HG03060 (cell line): ENCODE measurements at regions not wholly inside any gene's neighbourhood (a gene's known extent, or its start where the extent isn't known, plus 50 kb on each side); places are given as distances from the start of the nearest gene placed in this dataset.

Source experiments
- ATAC-seq: cut with Tn5 transposase; IDR thresholded peaks from one replicate; pipeline ENCODE4 v1.9.1; 2021; ENCODE audit warnings: low read depth, moderate number of reproducible peaks; ENCODE audit not compliant: unreplicated experiment

- ATAC-seq = no peak
These were observed 49.9 kb downstream of the RIN2 start for GRCh38 chr20:19807946-19808330.

- ATAC-seq = no peak
These were observed 50.4 kb downstream of the RIN2 start for GRCh38 chr20:19808498-19808897.

- no peak for ATAC-seq
These were observed 51.4 kb downstream of the RIN2 start for GRCh38 chr20:19809505-19809904.

DNA sequence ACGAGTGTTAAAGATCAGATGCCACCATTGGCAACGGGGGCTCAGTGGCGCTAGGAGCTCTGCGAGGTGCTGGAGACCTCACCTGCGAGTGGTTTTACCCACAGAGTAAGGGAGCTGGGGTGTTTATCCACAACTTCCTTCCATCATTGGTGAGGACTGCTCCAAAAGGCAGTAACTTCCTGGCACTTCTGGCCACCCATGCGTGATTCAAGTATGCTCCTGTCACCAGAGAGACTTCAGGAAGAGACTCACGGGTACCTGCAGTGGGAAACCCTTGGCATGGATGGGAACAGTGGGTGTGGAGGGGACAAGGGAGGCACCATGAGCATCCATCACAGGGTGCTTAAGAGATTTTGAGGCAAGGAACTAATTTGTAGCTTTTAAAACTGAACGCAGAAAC lies 53.2 kb downstream of the RIN2 start:
- ATAC-seq = no peak

GRCh38 chr20:19812056-19812455 lies 54.0 kb downstream of the RIN2 start:
- no peak for ATAC-seq

GRCh38 chr20:19812696-19813095 lies 54.6 kb downstream of the RIN2 start:
- no peak for ATAC-seq

- ATAC-seq = no peak
These were observed 56.0 kb downstream of the RIN2 start for GRCh38 chr20:19813846-19814640.

GRCh38 chr20:19815553-19815991 lies 57.5 kb downstream of the RIN2 start:
- ATAC-seq = no peak

GRCh38 chr20:19816386-19816785 lies 58.3 kb downstream of the RIN2 start:
- no peak for ATAC-seq

DNA sequence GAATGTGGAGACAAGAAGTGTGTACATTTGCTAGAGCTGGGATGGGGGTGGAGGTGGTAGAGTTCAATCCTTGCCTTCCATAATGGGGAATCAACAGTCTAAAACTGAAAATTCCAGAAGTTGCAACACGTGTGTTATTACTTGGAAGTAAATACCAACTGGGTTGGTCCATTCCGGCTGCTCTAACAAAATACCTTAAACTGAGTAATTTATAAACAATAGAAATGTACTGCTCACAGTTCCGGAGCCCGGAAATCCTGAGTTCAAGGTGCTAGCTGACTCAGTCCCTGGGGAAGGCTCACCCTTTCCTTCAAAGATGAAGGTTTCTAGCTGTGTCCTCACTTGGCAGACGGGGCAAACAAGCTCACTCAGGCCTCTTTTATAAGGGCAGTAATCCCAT lies 59.0 kb downstream of the RIN2 start:
- no peak for ATAC-seq

GRCh38 chr20:19819149-19819548 lies 61.1 kb downstream of the RIN2 start:
- no peak for ATAC-seq

DNA sequence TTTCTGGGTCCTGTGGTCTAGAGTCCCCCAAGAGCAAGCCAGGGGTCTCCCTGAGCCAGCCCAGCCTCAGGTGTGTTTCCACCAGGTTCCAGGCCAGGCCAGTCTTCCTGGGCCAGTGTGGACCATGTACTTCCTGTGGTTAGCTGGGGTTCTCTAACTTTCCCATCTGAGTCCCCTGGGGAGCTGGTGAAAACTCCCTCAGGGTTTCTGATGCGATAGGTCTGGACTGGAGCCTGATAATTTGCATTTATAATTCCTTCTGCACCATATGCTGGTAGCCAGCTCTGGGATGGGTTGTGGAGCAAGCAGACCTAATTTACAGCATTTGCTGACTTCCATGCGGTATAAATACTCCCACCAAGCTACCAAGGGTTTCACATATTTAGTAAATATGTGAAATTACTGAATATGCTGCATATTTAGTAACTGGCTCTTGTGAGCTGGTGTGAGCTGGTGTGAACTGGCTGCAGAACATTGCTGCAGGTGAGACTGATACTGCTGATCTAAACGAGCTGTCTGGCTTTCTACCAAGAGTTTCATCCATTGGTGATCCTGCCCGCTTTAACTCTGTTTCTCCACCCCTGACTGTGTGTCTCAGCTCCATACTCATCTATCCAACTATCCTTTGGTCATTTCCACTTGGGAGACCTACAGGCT lies 62.6 kb downstream of the RIN2 start:
- no peak for ATAC-seq

- no peak for ATAC-seq
These were observed 63.5 kb downstream of the RIN2 start for GRCh38 chr20:19821606-19822005.

DNA sequence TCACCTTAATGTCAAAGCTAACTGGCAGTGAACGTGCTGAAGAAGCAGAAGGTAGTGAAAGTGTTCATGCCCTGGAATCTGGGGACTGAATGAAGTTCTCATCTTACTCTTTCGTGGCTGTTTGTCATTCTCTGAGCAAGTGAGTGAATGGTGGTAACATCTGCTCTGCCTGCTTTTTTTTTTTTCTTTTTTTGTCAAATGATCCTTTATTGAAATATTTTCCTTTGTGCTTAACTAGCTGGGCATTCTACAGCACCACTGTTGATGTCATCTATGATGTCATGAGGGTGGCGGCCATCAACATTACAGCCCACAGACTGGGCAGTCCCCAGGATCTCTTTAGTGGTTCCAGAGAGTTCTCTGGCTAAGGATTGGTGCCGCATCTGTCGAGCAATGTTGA lies 65.2 kb downstream of the RIN2 start:
- no peak for ATAC-seq

DNA sequence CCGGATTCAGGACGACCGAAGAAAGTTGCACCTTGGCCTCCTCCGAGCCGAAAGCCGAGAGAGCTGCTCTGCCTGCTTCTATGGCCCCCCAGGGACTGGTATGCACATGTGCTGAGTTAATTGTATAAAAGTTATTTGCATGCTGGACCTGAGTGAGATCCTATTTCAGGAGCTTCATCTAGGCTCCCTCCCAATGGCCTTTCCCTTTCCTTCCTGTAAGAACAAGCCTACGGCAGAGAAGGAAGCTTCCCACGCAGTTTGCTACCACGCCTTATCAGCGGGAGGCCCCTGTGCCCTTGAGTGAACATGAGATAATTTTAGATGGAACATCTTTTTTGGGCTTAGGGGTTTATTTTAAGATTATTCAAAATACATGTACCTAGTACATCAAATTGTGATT lies 65.9 kb downstream of the RIN2 start:
- ATAC-seq = no peak

GRCh38 chr20:19824861-19825260 lies 66.8 kb downstream of the RIN2 start:
- no peak for ATAC-seq

- ATAC-seq = no peak
These were observed 68.3 kb downstream of the RIN2 start for GRCh38 chr20:19826179-19826914.

- ATAC-seq = peak; percentile 23
These were observed 69.8 kb downstream of the RIN2 start for GRCh38 chr20:19827818-19828217.

DNA sequence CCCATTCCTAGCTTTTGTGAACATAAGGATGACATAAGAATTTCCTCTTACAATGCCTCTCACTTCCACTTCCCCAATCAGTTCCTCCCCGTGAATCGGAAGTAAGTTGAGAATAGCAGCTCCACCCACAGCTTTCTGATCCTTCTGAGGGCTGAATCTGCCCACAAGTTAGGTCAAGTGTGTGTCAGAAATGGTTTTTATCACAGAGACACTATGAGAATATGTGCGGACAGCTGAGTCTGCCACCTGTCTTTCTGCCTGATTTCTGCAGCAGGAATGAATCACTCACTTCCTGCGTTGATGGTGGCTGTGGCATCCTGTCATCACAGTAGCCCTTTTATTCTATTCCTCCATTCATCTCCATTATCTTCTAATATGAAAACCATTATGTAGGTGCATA lies 70.2 kb downstream of the RIN2 start:
- ATAC-seq = peak; percentile 88

DNA sequence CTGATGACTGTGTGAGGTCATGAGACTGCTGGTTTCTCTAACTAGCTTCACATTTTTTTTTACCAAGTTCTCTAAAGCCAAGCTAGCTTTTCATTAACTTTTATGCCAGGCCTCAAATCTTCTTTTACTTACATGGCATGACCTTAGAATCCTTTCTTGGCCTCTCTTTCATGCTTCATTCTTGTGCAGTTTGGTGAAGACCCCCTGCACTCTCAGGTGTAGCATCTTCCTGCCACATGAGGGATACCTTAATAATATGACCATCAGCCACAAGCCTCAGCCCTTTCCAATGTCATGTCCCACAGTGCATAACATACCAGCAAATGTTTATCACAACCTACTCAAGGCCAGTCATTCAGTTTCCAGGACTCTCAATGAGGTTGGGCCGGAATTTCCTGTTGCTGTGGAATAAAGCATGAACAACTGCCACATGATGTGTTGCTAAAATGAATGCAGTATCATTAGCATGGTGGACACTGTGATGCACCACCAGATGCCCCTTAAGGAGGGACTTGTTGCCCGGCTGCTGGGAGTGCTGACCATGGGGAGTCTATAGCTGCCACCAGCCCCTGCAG lies 72.2 kb downstream of the RIN2 start:
- no peak for ATAC-seq

GRCh38 chr20:19832875-19833274 lies 74.8 kb downstream of the RIN2 start:
- no peak for ATAC-seq
